Lower leg skin (tissue), 3 donors: ENCODE measurements at regions not wholly inside any gene's neighbourhood (a gene's known extent, or its start where the extent isn't known, plus 50 kb on each side); places are given as distances from the start of the nearest gene placed in this dataset.

Source experiments
- CTCF ChIP-seq, 3 donors: fragments of 450-650 bp; IDR thresholded peaks; one replicate each; pipeline ENCODE4 v1.5.1; 2016; ENCODE audit warnings: antibody characterized with exemption in 3 of 3, mild to moderate bottlenecking in 3 of 3, moderate library complexity in 2 of 3
- POLR2A ChIP-seq, 2 donors: fragments of 450-650 bp; IDR thresholded peaks; one replicate each; pipeline ENCODE4 v1.6.1; 2016 to 2017; ENCODE audit warnings: antibody characterized with exemption in 2 of 2, mild to moderate bottlenecking in 1 of 2, moderate library complexity in 1 of 2

GRCh38 chr13:56706485-56706884, 434.2 kb upstream of the PRR20A start:
- TF ChIP-seq CTCF (IDR thresholded peaks at IDR 0.05) = no peak
- TF ChIP-seq POLR2A (IDR thresholded peaks at IDR 0.05) = no peak
